ENCODE measurements at regions not wholly inside any gene's neighbourhood (a gene's known extent, or its start where the extent isn't known, plus 50 kb on each side); places are given as distances from the start of the nearest gene placed in this dataset.

- Histone ChIP-seq H3K4me1 (peaks cover 0 to 23% (median 5%) of the 10 kb centered on the region in 12 donors), H3K27me3 (no peaks in the 10 kb centered on the region), H3K27ac (peak overlapping the region in 6 of 12 donors; percentile 10 to 75 (median 34)), H3K9me3 (no peaks in the 10 kb centered on the region), H3K36me3 (no peaks in the 10 kb centered on the region), H3K4me3 (no peak overlapping the region)
- DNase-seq (peak; percentile 49 to 84 (median 72)), ATAC-seq (peak in 3 of 4 donors; percentile 63 to 74 (median 67))
- 15 to 33% (median 19%) methylated on average over 5 of the region's 5 CpGs for WGBS, 4 donors
- intact Hi-C loops (cut with DNase I), result no loop called here
- TF ChIP-seq, protein P1, sequence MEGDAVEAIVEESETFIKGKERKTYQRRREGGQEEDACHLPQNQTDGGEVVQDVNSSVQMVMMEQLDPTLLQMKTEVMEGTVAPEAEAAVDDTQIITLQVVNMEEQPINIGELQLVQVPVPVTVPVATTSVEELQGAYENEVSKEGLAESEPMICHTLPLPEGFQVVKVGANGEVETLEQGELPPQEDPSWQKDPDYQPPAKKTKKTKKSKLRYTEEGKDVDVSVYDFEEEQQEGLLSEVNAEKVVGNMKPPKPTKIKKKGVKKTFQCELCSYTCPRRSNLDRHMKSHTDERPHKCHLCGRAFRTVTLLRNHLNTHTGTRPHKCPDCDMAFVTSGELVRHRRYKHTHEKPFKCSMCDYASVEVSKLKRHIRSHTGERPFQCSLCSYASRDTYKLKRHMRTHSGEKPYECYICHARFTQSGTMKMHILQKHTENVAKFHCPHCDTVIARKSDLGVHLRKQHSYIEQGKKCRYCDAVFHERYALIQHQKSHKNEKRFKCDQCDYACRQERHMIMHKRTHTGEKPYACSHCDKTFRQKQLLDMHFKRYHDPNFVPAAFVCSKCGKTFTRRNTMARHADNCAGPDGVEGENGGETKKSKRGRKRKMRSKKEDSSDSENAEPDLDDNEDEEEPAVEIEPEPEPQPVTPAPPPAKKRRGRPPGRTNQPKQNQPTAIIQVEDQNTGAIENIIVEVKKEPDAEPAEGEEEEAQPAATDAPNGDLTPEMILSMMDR (IDR thresholded peaks at IDR 0.05), result no peak
- TF ChIP-seq POLR2A (IDR thresholded peaks at IDR 0.05), result no peak
Observed at GRCh38 chr3:27568393-27568792, 84.2 kb upstream of the SLC4A7 start.

- Histone ChIP-seq H3K27ac (no peak overlapping the region), H3K4me1 (peaks cover 0 to 23% (median 5%) of the 10 kb centered on the region in 12 donors), H3K36me3 (no peaks in the 10 kb centered on the region), H3K27me3 (no peaks in the 10 kb centered on the region), H3K9me3 (no peaks in the 10 kb centered on the region), H3K4me3 (no peak overlapping the region)
- ATAC-seq (no peak), DNase-seq (no peak)
- WGBS, 4 donors, result 86 to 96% (median 94%) methylated on average over 1 of the region's 1 CpG
- intact Hi-C loops (cut with DNase I), result no loop called here
- TF ChIP-seq POLR2A (IDR thresholded peaks at IDR 0.05), result no peak
- TF ChIP-seq, protein P1 (IDR thresholded peaks at IDR 0.05), result no peak
Observed at GRCh38 chr3:27567251-27567650, 83.1 kb upstream of the SLC4A7 start.

DNA sequence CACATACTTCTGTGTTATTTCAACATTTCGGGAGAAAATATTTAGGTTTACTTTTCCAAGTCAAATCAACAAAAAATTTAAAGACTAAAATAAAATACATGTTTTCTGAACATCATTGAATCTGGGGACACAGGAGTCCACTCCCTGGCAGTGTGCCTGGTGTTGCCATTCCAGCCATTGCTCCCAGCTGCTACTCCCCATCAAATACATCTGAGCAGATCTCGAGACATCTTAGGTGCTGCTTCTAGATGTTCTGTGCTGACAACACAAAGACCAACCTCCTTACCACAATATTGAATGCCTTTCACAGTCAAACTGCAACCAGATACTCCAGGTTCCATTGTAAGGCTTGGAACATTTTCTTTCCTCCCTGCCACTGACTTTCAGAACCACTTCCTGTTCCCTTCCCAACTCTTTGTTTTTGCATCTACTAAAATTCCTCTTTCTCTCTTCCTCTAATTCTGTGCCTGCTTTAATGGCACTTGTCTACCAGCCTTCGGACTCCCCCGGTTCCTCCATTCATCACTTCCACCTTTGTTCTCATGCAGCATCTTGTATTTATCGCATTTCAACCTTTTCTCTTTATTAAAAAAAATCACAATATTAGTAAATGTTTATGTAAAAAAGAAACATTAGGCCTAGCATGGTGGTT lies 81.1 kb upstream of the SLC4A7 start:
- DNase-seq, result no peak
- Histone ChIP-seq H3K36me3 (no peaks in the 10 kb centered on the region), H3K27ac (peak overlapping the region in 1 of 12 donors; percentile 40), H3K4me3 (no peak overlapping the region), H3K27me3 (no peaks in the 10 kb centered on the region), H3K9me3 (no peaks in the 10 kb centered on the region), H3K4me1 (peaks cover 0 to 17% (median 2%) of the 10 kb centered on the region in 12 donors)
- intact Hi-C loops (cut with DNase I), result no loop called here
- no peak for ATAC-seq
- no peak for TF ChIP-seq POLR2A (IDR thresholded peaks at IDR 0.05)
- 83 to 88% (median 85%) methylated on average over 5 of the region's 5 CpGs for WGBS, 4 donors

- no peak overlapping the region for H3K27ac ChIP-seq
- H3K27me3 ChIP-seq, result no peaks in the 10 kb centered on the region
- H3K9me3 ChIP-seq, result no peaks in the 10 kb centered on the region
- H3K4me3 ChIP-seq, result no peak overlapping the region
- no peaks in the 10 kb centered on the region for H3K36me3 ChIP-seq
- no peak for ATAC-seq
- 97 to 100% (median 97%) methylated on average over 3 of the region's 3 CpGs for WGBS, 4 donors
- peaks cover 0 to 28% (median 8%) of the 10 kb centered on the region in 12 donors for H3K4me1 ChIP-seq
- DNase-seq, result no peak
- TF ChIP-seq, protein P1 (IDR thresholded peaks at IDR 0.05), result no peak
- no peak for TF ChIP-seq POLR2A (IDR thresholded peaks at IDR 0.05)
- intact Hi-C loops (cut with DNase I), result no loop called here
Observed at GRCh38 chr3:27561576-27561975, 77.4 kb upstream of the SLC4A7 start.

Data from heart left ventricle (tissue), 16 donors.